Brain microvascular endothelial cell (primary cell): ENCODE measurements at regions not wholly inside any gene's neighbourhood (a gene's known extent, or its start where the extent isn't known, plus 50 kb on each side); places are given as distances from the start of the nearest gene placed in this dataset.
A peak's percentile ranks its signal among the peaks of the same experiment; 100 is the strongest.

Source experiments
- DNase-seq: peaks from one replicate; pipeline ENCODE4 v3.0.0-alpha.2; 2020
- H3K27ac ChIP-seq: fragments of 250-450 bp; sonication (Bioruptor Pico); 2 replicates; pipeline ENCODE4 v1.5.1; 2020; ENCODE audit warnings: mild to moderate bottlenecking, moderate library complexity
- H3K27me3 ChIP-seq: fragments of 250-450 bp; sonication (Bioruptor Pico); replicated peaks from 2 replicates; pipeline ENCODE4 v1.5.1; 2020; ENCODE audit warnings: mild to moderate bottlenecking
- H3K36me3 ChIP-seq: fragments of 250-450 bp; sonication (Bioruptor Pico); replicated peaks from 2 replicates; pipeline ENCODE4 v1.5.1; 2020; ENCODE audit warnings: mild to moderate bottlenecking
- H3K4me3 ChIP-seq: 2 replicates; pipeline ENCODE4 v1.5.1; 2011; ENCODE audit warnings: low read depth, mild to moderate bottlenecking, control low read depth, low read length, moderate library complexity
- CTCF ChIP-seq: IDR thresholded peaks from 2 replicates; pipeline ENCODE4 v1.5.1; 2011; ENCODE audit warnings: low read depth, mild to moderate bottlenecking, moderate library complexity, low read length, control low read depth, inconsistent platforms; ENCODE audit errors: missing control alignments
- in situ Hi-C: cut with HindIII; loops from 2 replicates; pipeline ENCODE4 v1.10.0; 2017; ENCODE audit warnings: low sequenced_read_pairs, low pct_ligation_motif_present

- no peak overlapping the region for H3K27ac ChIP-seq
- no peak overlapping the region for H3K4me3 ChIP-seq
- in situ Hi-C loops = no loop called here
- DNase-seq = no peak
- H3K36me3 ChIP-seq = no peaks in the 10 kb centered on the region
- H3K27me3 ChIP-seq = no peaks in the 10 kb centered on the region
- TF ChIP-seq CTCF = no peak
Measured at GRCh38 chr3:44041726-44042125, 200.0 kb upstream of the TOPAZ1 start.

GRCh38 chr3:44042772-44043171, 198.9 kb upstream of the TOPAZ1 start:
- Histone ChIP-seq H3K36me3 (no peaks in the 10 kb centered on the region), H3K27ac (no peak overlapping the region), H3K4me3 (no peak overlapping the region), H3K27me3 (no peaks in the 10 kb centered on the region)
- no peak for DNase-seq
- in situ Hi-C loops = no loop called here
- TF ChIP-seq CTCF = no peak

DNA sequence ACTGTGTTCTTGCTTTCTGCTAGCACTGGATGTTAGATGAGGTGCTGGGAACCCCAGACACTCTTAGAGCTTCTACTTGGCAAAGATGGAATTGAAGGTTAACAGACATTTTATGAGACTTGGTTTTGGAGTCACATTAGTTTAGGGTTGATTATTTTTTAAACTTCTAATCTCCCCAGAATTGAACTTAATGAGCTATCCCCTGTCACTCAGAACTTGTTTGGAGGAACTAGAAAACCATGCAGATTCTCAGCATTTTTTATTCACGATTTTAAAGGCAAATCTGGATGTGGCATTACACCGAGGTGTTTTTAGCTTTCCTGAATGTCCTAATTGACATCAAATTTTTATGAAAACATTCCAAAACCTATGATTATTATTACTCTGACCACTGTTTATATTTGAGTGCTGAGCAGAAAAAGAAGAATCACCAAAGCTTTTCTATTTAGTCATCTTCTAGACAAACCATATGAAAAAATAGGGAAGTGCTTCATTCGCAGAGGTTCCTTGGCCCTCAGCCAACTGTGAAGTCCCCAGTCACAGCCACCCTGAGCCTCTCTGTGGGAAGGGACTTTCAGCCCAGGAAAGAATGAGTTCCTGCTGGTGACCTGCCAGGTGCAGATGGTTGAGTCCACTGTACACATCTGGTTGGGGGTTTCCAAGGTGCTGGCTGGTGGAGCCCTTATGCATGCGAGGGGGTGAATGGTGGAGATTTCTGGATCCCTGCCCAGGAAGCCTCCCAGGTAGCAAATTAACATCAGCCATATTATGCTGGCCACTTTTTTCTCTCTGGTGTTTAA, 196.0 kb upstream of the TOPAZ1 start:
- no peak overlapping the region for H3K4me3 ChIP-seq
- H3K36me3 ChIP-seq = no peaks in the 10 kb centered on the region
- H3K27ac ChIP-seq = no peak overlapping the region
- TF ChIP-seq CTCF = no peak
- in situ Hi-C loops = no loop called here
- DNase-seq = peak; percentile 7
- H3K27me3 ChIP-seq = no peaks in the 10 kb centered on the region

DNA sequence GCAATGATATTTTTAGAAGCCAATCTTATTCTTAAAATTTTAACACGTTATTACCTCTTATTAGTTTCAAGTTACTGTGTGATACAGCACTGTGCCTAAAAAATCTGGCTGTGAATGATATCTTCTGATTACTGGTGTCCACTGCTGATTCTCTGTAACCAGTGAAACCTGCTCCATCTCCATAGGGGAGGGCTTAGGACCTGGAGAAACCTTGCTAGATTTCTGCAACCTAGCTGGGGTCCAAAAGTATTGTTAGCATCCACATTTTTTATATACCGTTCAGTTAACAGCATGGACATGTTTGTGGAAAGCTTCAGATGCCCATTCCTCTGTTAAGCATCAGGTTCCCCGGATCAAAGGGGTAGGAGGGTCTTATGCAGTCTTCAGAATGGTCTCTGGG, 193.9 kb upstream of the TOPAZ1 start:
- Histone ChIP-seq H3K27me3 (no peaks in the 10 kb centered on the region), H3K36me3 (no peaks in the 10 kb centered on the region), H3K27ac (no peak overlapping the region), H3K4me3 (no peak overlapping the region)
- no peak for TF ChIP-seq CTCF
- DNase-seq = no peak
- in situ Hi-C loops = no loop called here

- DNase-seq = peak; percentile 7
- in situ Hi-C loops = no loop called here
- no peak overlapping the region for H3K4me3 ChIP-seq
- no peak overlapping the region for H3K27ac ChIP-seq
- H3K36me3 ChIP-seq = no peaks in the 10 kb centered on the region
- H3K27me3 ChIP-seq = no peaks in the 10 kb centered on the region
- TF ChIP-seq CTCF = no peak
Measured at GRCh38 chr3:44048196-44048924, 193.3 kb upstream of the TOPAZ1 start.
